ENCODE measurements at regions not wholly inside any gene's neighbourhood (a gene's known extent, or its start where the extent isn't known, plus 50 kb on each side); places are given as distances from the start of the nearest gene placed in this dataset.
"Not testable (repeated sequence)": the region's sequence is repeated elsewhere in the genome, so short reads cannot be mapped to it uniquely, and the experiment has no call there.

- TF ChIP-seq POLR2A (IDR thresholded peaks at IDR 0.05) (no peak), CTCF (IDR thresholded peaks at IDR 0.05) (no peak)
Measured at GRCh38 chr13:64482373-64482772, 2747.8 kb downstream of the PCDH9 start.

GRCh38 chr13:64480672-64481071 is 2749.5 kb downstream of the PCDH9 start:
- no peak for DNase-seq
- H3K36me3 ChIP-seq = no peaks in the 10 kb centered on the region
- H3K27me3 ChIP-seq = no peaks in the 10 kb centered on the region
- H3K4me3 ChIP-seq (replicated peaks in 1 of 3) = no peak overlapping the region
- intact Hi-C loops (cut with DNase I) = no loop called here
- no peaks in the 10 kb centered on the region for H3K9me3 ChIP-seq
- WGBS, 2 donors = 14 to 16% methylated on average over 1 of the region's 1 CpG
- TF ChIP-seq CTCF (IDR thresholded peaks at IDR 0.05) (no peak), POLR2A (IDR thresholded peaks at IDR 0.05) (no peak)
- no peaks in the 10 kb centered on the region for H3K4me1 ChIP-seq
- H3K27ac ChIP-seq = no peak overlapping the region

More at GRCh38 chr13:64482373-64482772, 2747.8 kb downstream of the PCDH9 start:
- Histone ChIP-seq H3K27me3 (no peaks in the 10 kb centered on the region), H3K27ac (no peak overlapping the region), H3K4me3 (replicated peaks in 1 of 3) (no peak overlapping the region), H3K4me1 (no peaks in the 10 kb centered on the region), H3K36me3 (no peaks in the 10 kb centered on the region), H3K9me3 (no peaks in the 10 kb centered on the region)
- intact Hi-C loops (cut with DNase I) = no loop called here
- no peak for DNase-seq
- WGBS, 2 donors = 95 to 96% methylated on average over 3 of the region's 3 CpGs

- no peak overlapping the region for H3K27ac ChIP-seq
- intact Hi-C loops (cut with DNase I) = no loop called here
- DNase-seq = no peak
- TF ChIP-seq POLR2A (IDR thresholded peaks at IDR 0.05) (no peak), CTCF (IDR thresholded peaks at IDR 0.05) (no peak)
- H3K4me1 ChIP-seq = no peaks in the 10 kb centered on the region
- no peaks in the 10 kb centered on the region for H3K27me3 ChIP-seq
- no peak overlapping the region for H3K4me3 ChIP-seq (replicated peaks in 1 of 3)
- H3K36me3 ChIP-seq = no peaks in the 10 kb centered on the region
- WGBS, 2 donors = 94 to 96% methylated on average over 1 of the region's 1 CpG
- no peaks in the 10 kb centered on the region for H3K9me3 ChIP-seq
Measured at GRCh38 chr13:64480211-64480610, 2749.9 kb downstream of the PCDH9 start.

- intact Hi-C loops (cut with DNase I) = no loop called here
- Histone ChIP-seq H3K4me3 (replicated peaks in 1 of 3) (no peak overlapping the region), H3K27ac (no peak overlapping the region), H3K4me1 (no peaks in the 10 kb centered on the region), H3K36me3 (no peaks in the 10 kb centered on the region), H3K9me3 (no peaks in the 10 kb centered on the region), H3K27me3 (no peaks in the 10 kb centered on the region)
- no peak for DNase-seq
- TF ChIP-seq POLR2A (IDR thresholded peaks at IDR 0.05) (no peak), CTCF (IDR thresholded peaks at IDR 0.05) (no peak)
Measured at GRCh38 chr13:64477146-64477545, 2753.0 kb downstream of the PCDH9 start.

- H3K4me1 ChIP-seq; H3K4me3 ChIP-seq (replicated peaks in 1 of 3); H3K9me3 ChIP-seq; H3K27ac ChIP-seq; DNase-seq; intact Hi-C loops (cut with DNase I); H3K36me3 ChIP-seq; H3K27me3 ChIP-seq: not testable (repeated sequence)
- 91 to 93% methylated on average over 2 of the region's 2 CpGs for WGBS, 2 donors
Measured at GRCh38 chr13:64476041-64476568, 2754.0 kb downstream of the PCDH9 start.

- Histone ChIP-seq H3K4me1 (no peaks in the 10 kb centered on the region), H3K27me3 (no peaks in the 10 kb centered on the region), H3K36me3 (no peaks in the 10 kb centered on the region), H3K27ac (no peak overlapping the region), H3K9me3 (no peaks in the 10 kb centered on the region), H3K4me3 (replicated peaks in 1 of 3) (no peak overlapping the region)
- DNase-seq = no peak
- TF ChIP-seq POLR2A (IDR thresholded peaks at IDR 0.05) = no peak
- TF ChIP-seq CTCF (IDR thresholded peaks at IDR 0.05) = peak in 3 of 6 experiments; percentile 41 to 52 (median 51)
- intact Hi-C loops (cut with DNase I) = no loop called here
- WGBS, 2 donors = 38 to 50% methylated on average over 2 of the region's 2 CpGs
Measured at GRCh38 chr13:64471916-64472315, 2758.2 kb downstream of the PCDH9 start.
